GM23338 (cell line): ENCODE measurements at regions not wholly inside any gene's neighbourhood (a gene's known extent, or its start where the extent isn't known, plus 50 kb on each side); places are given as distances from the start of the nearest gene placed in this dataset.

Experiments used
- ATAC-seq: fragments of 200-7000 bp; cut with Tn5 transposase; 3 replicates; pipeline ENCODE4 v1.9.1; 2020
- DNase-seq: peaks from one replicate; pipeline ENCODE4 v3.0.0-alpha.2; 2015; ENCODE audit warnings: low spot score
- H2AFZ ChIP-seq: fragments of 200-600 bp; sonication (generic); 2 replicates; pipeline ENCODE4 v1.8.0; 2016; ENCODE audit warnings: antibody characterized with exemption, mild to moderate bottlenecking, moderate library complexity
- H3F3A ChIP-seq: fragments of 200-600 bp; sonication (generic); replicated peaks from 2 replicates; pipeline ENCODE4 v1.8.0; 2017; ENCODE audit warnings: antibody characterized with exemption, mixed run types, low read depth
- H3K27ac ChIP-seq: fragments of 200-600 bp; sonication (generic); 2 replicates; pipeline ENCODE4 v1.6.1; 2016; ENCODE audit warnings: low read depth
- H3K27me3 ChIP-seq: fragments of 200-600 bp; sonication (generic); 2 replicates; pipeline ENCODE4 v1.8.0; 2016; ENCODE audit warnings: mild to moderate bottlenecking, mixed run types, moderate library complexity; ENCODE audit not compliant: insufficient read depth
- H3K36me3 ChIP-seq: fragments of 200-600 bp; sonication (generic); 2 replicates; pipeline ENCODE4 v1.8.0; 2016; ENCODE audit warnings: mild to moderate bottlenecking; ENCODE audit not compliant: insufficient read depth
- H3K4me1 ChIP-seq: fragments of 200-600 bp; sonication (generic); 2 replicates; pipeline ENCODE4 v1.8.0; 2016; ENCODE audit warnings: mild to moderate bottlenecking, moderate library complexity; ENCODE audit not compliant: insufficient read depth
- H3K4me2 ChIP-seq: fragments of 200-600 bp; sonication (generic); 2 replicates; pipeline ENCODE4 v1.7.1; 2017; ENCODE audit warnings: mixed run types
- H3K4me3 ChIP-seq: fragments of 200-600 bp; sonication (generic); 2 replicates; pipeline ENCODE4 v1.6.1; 2016; ENCODE audit warnings: mixed run types
- H3K79me2 ChIP-seq: fragments of 200-600 bp; sonication (generic); replicated peaks from 2 replicates; pipeline ENCODE4 v1.8.0; 2017; ENCODE audit warnings: mild to moderate bottlenecking; ENCODE audit not compliant: insufficient read depth
- H3K9me2 ChIP-seq: fragments of 200-600 bp; sonication (generic); 2 replicates; pipeline ENCODE4 v1.8.0; 2017; ENCODE audit not compliant: insufficient read depth
- H4K20me1 ChIP-seq: fragments of 200-600 bp; sonication (generic); replicated peaks from 2 replicates; pipeline ENCODE4 v1.8.0; 2017; ENCODE audit warnings: mild to moderate bottlenecking; ENCODE audit not compliant: insufficient read depth
- H3K27ac Mint-ChIP-seq: 2 replicates; pipeline ENCODE4 v1.8.0; 2020; ENCODE audit warnings: inconsistent platforms, mild to moderate bottlenecking, moderate library complexity, mixed read lengths
- H3K27me3 Mint-ChIP-seq: 3 replicates; pipeline ENCODE4 v1.8.0; 2022; ENCODE audit warnings: low read depth, mild to moderate bottlenecking, moderate library complexity, mixed read lengths, inconsistent platforms; ENCODE audit not compliant: insufficient read depth, poor library complexity
- H3K36me3 Mint-ChIP-seq: 3 replicates; pipeline ENCODE4 v1.8.0; 2021; ENCODE audit warnings: low read depth, mild to moderate bottlenecking, inconsistent platforms, moderate library complexity, mixed read lengths
- H3K4me1 Mint-ChIP-seq: 3 replicates; pipeline ENCODE4 v1.8.0; 2020; ENCODE audit warnings: mild to moderate bottlenecking, inconsistent platforms, mixed read lengths
- H3K4me3 Mint-ChIP-seq: 3 replicates; pipeline ENCODE4 v1.8.0; 2021; ENCODE audit warnings: moderate library complexity, mild to moderate bottlenecking, inconsistent platforms, mixed read lengths
- H3K9me3 Mint-ChIP-seq: 3 replicates; pipeline ENCODE4 v1.8.0; 2020; ENCODE audit warnings: moderate library complexity, mild to moderate bottlenecking, inconsistent platforms, mixed read lengths
- CREB1 ChIP-seq: fragments of 250-450 bp; sonication (Bioruptor Pico); IDR thresholded peaks from 2 replicates; pipeline ENCODE4 v1.5.0; 2020; ENCODE audit warnings: low read depth, mild to moderate bottlenecking, moderate library complexity
- JUNB ChIP-seq: IDR thresholded peaks from one replicate; pipeline ENCODE4 v1.6.1; 2016; ENCODE audit warnings: antibody characterized with exemption; ENCODE audit not compliant: unreplicated experiment
- STAT1 ChIP-seq: IDR thresholded peaks from one replicate; pipeline ENCODE4 v1.6.1; 2016; ENCODE audit warnings: antibody characterized with exemption; ENCODE audit not compliant: unreplicated experiment
- ZNF331 ChIP-seq: fragments of 250-450 bp; sonication (Bioruptor Pico); IDR thresholded peaks from 2 replicates; pipeline ENCODE4 v1.5.0; 2020; ENCODE audit warnings: low read depth, mild to moderate bottlenecking, moderate library complexity
- TF ChIP-seq, protein P1 (sequence below): fragments of 250-450 bp; sonication (Bioruptor Pico); IDR thresholded peaks from 2 replicates; pipeline ENCODE4 v1.5.0; 2020; ENCODE audit warnings: mild to moderate bottlenecking, moderate library complexity
- TF ChIP-seq, protein P2 (sequence below), 2 experiments: fragments of 200-600 bp in 1 of 2; sonication (generic) in 1 of 2; conservative IDR thresholded peaks; 2 replicates each; pipeline versions ENCODE4 v1.5.1 to v1.6.1; 2016 to 2017; ENCODE audit warnings: antibody characterized with exemption in 2 of 2, low read depth in 2 of 2, mild to moderate bottlenecking in 2 of 2, moderate library complexity in 1 of 2
- TF ChIP-seq, protein P3 (sequence below): IDR thresholded peaks from one replicate; pipeline ENCODE4 v1.6.1; 2018; ENCODE audit warnings: antibody characterized with exemption; ENCODE audit not compliant: unreplicated experiment

DNA sequence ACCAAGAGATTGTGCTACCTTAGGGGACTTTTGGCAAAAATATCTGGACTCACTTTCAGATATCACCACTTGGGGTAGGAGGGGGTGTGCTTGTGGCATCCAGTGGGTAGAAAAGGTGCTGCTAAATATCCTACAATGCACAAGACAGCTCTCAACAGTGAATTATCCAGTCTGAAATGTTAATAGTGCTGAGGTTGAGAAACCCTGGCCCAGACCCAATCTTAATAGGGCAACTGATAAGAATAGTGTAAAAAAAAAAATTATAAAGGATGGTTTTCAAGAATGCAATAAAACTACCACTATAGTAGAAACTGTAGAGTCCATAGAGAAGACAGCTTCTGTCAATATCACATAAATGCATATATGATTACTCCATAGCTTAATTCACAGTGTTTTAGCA is 185.5 kb downstream of the ZNF330 start:
- no peak overlapping the region for H2AFZ ChIP-seq
- DNase-seq (no peak), ATAC-seq (no peak)
- H3K4me1 Mint-ChIP-seq, result no peaks in the 10 kb centered on the region
- H3K4me1 ChIP-seq, result no peaks in the 10 kb centered on the region
- H3F3A ChIP-seq, result no peaks in the 10 kb centered on the region
- TF ChIP-seq, protein P1, sequence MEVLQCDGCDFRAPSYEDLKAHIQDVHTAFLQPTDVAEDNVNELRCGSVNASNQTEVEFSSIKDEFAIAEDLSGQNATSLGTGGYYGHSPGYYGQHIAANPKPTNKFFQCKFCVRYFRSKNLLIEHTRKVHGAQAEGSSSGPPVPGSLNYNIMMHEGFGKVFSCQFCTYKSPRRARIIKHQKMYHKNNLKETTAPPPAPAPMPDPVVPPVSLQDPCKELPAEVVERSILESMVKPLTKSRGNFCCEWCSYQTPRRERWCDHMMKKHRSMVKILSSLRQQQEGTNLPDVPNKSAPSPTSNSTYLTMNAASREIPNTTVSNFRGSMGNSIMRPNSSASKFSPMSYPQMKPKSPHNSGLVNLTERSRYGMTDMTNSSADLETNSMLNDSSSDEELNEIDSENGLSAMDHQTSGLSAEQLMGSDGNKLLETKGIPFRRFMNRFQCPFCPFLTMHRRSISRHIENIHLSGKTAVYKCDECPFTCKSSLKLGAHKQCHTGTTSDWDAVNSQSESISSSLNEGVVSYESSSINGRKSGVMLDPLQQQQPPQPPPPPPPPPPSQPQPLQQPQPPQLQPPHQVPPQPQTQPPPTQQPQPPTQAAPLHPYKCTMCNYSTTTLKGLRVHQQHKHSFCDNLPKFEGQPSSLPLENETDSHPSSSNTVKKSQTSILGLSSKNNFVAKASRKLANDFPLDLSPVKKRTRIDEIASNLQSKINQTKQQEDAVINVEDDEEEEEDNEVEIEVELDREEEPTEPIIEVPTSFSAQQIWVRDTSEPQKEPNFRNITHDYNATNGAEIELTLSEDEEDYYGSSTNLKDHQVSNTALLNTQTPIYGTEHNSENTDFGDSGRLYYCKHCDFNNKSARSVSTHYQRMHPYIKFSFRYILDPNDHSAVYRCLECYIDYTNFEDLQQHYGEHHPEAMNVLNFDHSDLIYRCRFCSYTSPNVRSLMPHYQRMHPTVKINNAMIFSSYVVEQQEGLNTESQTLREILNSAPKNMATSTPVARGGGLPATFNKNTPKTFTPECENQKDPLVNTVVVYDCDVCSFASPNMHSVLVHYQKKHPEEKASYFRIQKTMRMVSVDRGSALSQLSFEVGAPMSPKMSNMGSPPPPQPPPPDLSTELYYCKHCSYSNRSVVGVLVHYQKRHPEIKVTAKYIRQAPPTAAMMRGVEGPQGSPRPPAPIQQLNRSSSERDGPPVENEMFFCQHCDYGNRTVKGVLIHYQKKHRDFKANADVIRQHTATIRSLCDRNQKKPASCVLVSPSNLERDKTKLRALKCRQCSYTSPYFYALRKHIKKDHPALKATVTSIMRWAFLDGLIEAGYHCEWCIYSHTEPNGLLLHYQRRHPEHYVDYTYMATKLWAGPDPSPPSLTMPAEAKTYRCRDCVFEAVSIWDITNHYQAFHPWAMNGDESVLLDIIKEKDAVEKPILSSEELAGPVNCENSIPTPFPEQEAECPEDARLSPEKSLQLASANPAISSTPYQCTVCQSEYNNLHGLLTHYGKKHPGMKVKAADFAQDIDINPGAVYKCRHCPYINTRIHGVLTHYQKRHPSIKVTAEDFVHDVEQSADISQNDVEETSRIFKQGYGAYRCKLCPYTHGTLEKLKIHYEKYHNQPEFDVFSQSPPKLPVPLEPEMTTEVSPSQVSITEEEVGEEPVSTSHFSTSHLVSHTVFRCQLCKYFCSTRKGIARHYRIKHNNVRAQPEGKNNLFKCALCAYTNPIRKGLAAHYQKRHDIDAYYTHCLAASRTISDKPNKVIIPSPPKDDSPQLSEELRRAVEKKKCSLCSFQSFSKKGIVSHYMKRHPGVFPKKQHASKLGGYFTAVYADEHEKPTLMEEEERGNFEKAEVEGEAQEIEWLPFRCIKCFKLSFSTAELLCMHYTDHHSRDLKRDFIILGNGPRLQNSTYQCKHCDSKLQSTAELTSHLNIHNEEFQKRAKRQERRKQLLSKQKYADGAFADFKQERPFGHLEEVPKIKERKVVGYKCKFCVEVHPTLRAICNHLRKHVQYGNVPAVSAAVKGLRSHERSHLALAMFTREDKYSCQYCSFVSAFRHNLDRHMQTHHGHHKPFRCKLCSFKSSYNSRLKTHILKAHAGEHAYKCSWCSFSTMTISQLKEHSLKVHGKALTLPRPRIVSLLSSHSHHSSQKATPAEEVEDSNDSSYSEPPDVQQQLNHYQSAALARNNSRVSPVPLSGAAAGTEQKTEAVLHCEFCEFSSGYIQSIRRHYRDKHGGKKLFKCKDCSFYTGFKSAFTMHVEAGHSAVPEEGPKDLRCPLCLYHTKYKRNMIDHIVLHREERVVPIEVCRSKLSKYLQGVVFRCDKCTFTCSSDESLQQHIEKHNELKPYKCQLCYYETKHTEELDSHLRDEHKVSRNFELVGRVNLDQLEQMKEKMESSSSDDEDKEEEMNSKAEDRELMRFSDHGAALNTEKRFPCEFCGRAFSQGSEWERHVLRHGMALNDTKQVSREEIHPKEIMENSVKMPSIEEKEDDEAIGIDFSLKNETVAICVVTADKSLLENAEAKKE (CRISPR knock-in tag), result no peak
- TF ChIP-seq CREB1 (CRISPR knock-in tag) (no peak), JUNB (no peak), ZNF331 (CRISPR knock-in tag) (no peak), STAT1 (no peak)
- TF ChIP-seq, protein P2, sequence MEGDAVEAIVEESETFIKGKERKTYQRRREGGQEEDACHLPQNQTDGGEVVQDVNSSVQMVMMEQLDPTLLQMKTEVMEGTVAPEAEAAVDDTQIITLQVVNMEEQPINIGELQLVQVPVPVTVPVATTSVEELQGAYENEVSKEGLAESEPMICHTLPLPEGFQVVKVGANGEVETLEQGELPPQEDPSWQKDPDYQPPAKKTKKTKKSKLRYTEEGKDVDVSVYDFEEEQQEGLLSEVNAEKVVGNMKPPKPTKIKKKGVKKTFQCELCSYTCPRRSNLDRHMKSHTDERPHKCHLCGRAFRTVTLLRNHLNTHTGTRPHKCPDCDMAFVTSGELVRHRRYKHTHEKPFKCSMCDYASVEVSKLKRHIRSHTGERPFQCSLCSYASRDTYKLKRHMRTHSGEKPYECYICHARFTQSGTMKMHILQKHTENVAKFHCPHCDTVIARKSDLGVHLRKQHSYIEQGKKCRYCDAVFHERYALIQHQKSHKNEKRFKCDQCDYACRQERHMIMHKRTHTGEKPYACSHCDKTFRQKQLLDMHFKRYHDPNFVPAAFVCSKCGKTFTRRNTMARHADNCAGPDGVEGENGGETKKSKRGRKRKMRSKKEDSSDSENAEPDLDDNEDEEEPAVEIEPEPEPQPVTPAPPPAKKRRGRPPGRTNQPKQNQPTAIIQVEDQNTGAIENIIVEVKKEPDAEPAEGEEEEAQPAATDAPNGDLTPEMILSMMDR (conservative IDR thresholded peaks at IDR 0.05; ENCODE audit: low read depth in 2 of 2), result no peak
- TF ChIP-seq, protein P3, sequence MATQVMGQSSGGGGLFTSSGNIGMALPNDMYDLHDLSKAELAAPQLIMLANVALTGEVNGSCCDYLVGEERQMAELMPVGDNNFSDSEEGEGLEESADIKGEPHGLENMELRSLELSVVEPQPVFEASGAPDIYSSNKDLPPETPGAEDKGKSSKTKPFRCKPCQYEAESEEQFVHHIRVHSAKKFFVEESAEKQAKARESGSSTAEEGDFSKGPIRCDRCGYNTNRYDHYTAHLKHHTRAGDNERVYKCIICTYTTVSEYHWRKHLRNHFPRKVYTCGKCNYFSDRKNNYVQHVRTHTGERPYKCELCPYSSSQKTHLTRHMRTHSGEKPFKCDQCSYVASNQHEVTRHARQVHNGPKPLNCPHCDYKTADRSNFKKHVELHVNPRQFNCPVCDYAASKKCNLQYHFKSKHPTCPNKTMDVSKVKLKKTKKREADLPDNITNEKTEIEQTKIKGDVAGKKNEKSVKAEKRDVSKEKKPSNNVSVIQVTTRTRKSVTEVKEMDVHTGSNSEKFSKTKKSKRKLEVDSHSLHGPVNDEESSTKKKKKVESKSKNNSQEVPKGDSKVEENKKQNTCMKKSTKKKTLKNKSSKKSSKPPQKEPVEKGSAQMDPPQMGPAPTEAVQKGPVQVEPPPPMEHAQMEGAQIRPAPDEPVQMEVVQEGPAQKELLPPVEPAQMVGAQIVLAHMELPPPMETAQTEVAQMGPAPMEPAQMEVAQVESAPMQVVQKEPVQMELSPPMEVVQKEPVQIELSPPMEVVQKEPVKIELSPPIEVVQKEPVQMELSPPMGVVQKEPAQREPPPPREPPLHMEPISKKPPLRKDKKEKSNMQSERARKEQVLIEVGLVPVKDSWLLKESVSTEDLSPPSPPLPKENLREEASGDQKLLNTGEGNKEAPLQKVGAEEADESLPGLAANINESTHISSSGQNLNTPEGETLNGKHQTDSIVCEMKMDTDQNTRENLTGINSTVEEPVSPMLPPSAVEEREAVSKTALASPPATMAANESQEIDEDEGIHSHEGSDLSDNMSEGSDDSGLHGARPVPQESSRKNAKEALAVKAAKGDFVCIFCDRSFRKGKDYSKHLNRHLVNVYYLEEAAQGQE, result no peak
- H3K36me3 Mint-ChIP-seq, result no peaks in the 10 kb centered on the region
- no peak overlapping the region for H3K27ac Mint-ChIP-seq
- no peaks in the 10 kb centered on the region for H3K27me3 ChIP-seq
- no peaks in the 10 kb centered on the region for H3K36me3 ChIP-seq
- H3K4me2 ChIP-seq, result no peak overlapping the region
- H3K79me2 ChIP-seq, result no peaks in the 10 kb centered on the region
- H3K9me2 ChIP-seq, result no peaks in the 10 kb centered on the region
- H3K4me3 Mint-ChIP-seq, result no peak overlapping the region
- H3K27ac ChIP-seq, result no peak overlapping the region
- H3K4me3 ChIP-seq, result no peak overlapping the region
- H3K9me3 Mint-ChIP-seq, result no peaks in the 10 kb centered on the region
- H4K20me1 ChIP-seq, result no peaks in the 10 kb centered on the region
- H3K27me3 Mint-ChIP-seq, result no peaks in the 10 kb centered on the region
